NB4 (cell line): ENCODE measurements at regions not wholly inside any gene's neighbourhood (a gene's known extent, or its start where the extent isn't known, plus 50 kb on each side); places are given as distances from the start of the nearest gene placed in this dataset.

Experiments used
- DNase-seq: peaks from one replicate; pipeline ENCODE4 v3.0.0; 2010; ENCODE audit warnings: low read depth
- H3K4me3 ChIP-seq: one replicate; pipeline ENCODE4 v1.5.1; 2011; ENCODE audit warnings: mild to moderate bottlenecking, low read depth, low read length, moderate library complexity
- CTCF ChIP-seq: IDR thresholded peaks from one replicate; pipeline ENCODE4 v1.5.1; 2012; ENCODE audit warnings: low read depth, low read length
- MYC ChIP-seq: IDR thresholded peaks from 2 replicates; pipeline ENCODE4 v1.6.1; 2011; ENCODE audit warnings: low read depth, low read length
- POLR2A ChIP-seq: IDR thresholded peaks from 2 replicates; pipeline ENCODE4 v1.6.1; 2011; ENCODE audit warnings: mild to moderate bottlenecking; ENCODE audit not compliant: insufficient read length; ENCODE audit errors: extremely low read depth
- TF ChIP-seq, protein P1 (sequence below): IDR thresholded peaks from 2 replicates; pipeline ENCODE4 v1.6.1; 2011; ENCODE audit warnings: low read depth, low read length

GRCh38 chr4:16360694-16361262, 134.5 kb upstream of the TAPT1 start:
- no peak for DNase-seq
- TF ChIP-seq MYC (no peak), CTCF (no peak), POLR2A (no peak)
- TF ChIP-seq, protein P1, sequence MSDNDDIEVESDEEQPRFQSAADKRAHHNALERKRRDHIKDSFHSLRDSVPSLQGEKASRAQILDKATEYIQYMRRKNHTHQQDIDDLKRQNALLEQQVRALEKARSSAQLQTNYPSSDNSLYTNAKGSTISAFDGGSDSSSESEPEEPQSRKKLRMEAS: no peak
- no peak overlapping the region for H3K4me3 ChIP-seq

DNA sequence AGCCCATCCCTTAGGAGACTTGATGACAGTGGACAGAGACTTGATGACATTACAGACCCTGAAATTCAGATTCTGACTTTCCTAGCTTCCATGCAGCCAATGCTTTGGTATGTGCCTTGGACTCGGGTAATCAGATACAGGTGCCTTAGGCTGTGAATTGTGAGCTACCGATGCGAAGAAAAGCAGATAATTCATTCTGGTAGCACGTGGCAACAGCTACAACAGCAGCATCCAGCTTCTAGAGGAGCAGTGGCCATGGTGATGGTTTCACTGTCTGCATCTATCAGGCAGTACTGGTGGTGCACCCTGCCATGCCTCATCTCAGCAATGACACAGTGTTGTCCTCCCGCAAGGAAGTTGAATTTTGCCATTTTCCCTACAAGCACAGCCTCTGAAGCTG, 126.9 kb upstream of the TAPT1 start:
- TF ChIP-seq, protein P1: no peak
- TF ChIP-seq POLR2A: no peak
- TF ChIP-seq CTCF: no peak
- no peak for TF ChIP-seq MYC
- no peak for DNase-seq
- no peak overlapping the region for H3K4me3 ChIP-seq

- DNase-seq: no peak
- TF ChIP-seq POLR2A (no peak), MYC (no peak), CTCF (no peak)
- TF ChIP-seq, protein P1: no peak
- H3K4me3 ChIP-seq: no peak overlapping the region
These were observed 124.9 kb upstream of the TAPT1 start for GRCh38 chr4:16351161-16351560.

DNA sequence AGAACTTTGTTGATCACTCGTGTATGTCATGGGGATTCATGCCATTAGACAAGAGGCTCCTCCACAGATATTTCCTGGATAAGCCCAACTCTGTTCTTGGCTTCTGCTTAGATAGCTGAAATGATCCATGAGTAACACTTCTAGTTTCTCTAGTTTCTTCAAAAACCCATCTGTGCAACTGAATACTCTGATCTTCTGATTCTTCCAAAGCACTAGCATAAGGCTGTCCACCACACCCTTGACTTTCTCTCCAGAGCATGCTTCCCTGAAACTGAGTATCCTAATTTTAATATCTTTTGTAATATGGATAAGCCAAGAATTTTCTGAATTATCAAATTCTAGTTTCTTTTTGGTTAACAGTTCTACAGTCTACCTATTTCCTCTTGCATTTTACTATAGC, 118.6 kb upstream of the TAPT1 start:
- TF ChIP-seq, protein P1: no peak
- TF ChIP-seq POLR2A (no peak), CTCF (no peak), MYC (no peak)
- no peak overlapping the region for H3K4me3 ChIP-seq
- no peak for DNase-seq

DNA sequence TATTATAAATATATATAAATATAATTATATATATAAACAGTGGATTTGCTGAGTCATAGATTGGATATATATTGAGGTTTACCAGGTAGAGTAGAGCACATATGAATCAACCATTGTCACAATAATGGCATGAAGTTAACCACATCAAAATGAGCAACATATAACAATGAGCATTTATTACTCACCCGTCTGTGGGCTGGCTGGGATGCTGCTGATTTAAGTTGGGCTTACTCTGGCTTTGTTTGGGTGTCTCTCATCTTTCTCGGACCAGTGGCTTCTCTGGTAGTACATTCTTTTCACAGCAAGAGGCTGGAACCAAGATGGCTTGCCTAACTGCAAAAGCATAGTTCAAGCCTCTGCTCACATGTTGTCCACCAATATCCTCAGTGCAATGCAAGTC, 111.7 kb upstream of the TAPT1 start:
- DNase-seq: no peak
- H3K4me3 ChIP-seq: no peak overlapping the region
- no peak for TF ChIP-seq POLR2A
- TF ChIP-seq, protein P1: no peak
- no peak for TF ChIP-seq CTCF
- TF ChIP-seq MYC: no peak

DNA sequence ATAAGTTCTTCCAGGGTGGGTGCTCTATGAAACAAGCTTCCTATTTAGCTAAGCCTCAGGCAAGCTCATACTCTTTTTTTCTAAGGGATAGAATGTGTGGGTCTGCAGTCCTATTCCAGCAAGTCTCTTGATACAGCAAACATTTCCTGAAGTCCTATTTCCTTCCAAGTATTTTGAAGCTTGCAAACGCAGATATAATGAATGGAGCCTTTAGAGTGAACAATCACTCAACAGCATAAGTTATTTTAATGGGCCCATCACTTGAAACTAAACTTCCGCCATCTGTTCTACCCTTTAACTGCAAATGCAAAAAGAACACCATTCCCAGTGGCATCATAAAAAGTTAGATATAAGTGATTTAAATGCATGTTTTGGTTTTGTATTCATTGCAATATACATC, 108.3 kb upstream of the TAPT1 start:
- no peak for DNase-seq
- TF ChIP-seq, protein P1: no peak
- TF ChIP-seq MYC (no peak), CTCF (no peak), POLR2A (no peak)
- no peak overlapping the region for H3K4me3 ChIP-seq
